Fibroblast of peridontal ligament (primary cell): ENCODE measurements at regions not wholly inside any gene's neighbourhood (a gene's known extent, or its start where the extent isn't known, plus 50 kb on each side); places are given as distances from the start of the nearest gene placed in this dataset.
"Not testable (repeated sequence)": the region's sequence is repeated elsewhere in the genome, so short reads cannot be mapped to it uniquely, and the experiment has no call there.

ENCODE experiments used
- DNase-seq: peaks from one replicate; pipeline ENCODE4 v3.0.0-alpha.2; 2010; ENCODE audit errors: extremely low read depth

DNA sequence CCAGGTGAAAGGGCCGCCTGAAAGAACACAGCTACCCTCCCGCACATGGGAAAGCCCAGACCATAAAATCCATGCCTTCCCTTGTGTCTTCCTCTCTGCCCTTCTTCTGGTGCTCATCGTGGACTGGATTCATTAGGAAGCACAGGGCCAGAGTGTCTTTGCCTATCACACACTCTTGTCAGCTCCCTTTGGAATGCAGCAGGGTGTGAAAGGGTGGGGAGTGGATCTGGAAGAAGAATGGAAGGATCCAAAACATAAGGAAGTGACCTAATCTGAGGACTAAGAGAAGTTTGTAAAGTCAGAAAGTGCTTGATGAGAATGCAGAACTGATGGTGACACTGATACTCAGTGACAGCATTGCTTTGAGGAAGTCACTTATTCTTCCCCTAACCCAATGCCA is 1147.3 kb upstream of the GOT2 start:
- no peak for DNase-seq

DNA sequence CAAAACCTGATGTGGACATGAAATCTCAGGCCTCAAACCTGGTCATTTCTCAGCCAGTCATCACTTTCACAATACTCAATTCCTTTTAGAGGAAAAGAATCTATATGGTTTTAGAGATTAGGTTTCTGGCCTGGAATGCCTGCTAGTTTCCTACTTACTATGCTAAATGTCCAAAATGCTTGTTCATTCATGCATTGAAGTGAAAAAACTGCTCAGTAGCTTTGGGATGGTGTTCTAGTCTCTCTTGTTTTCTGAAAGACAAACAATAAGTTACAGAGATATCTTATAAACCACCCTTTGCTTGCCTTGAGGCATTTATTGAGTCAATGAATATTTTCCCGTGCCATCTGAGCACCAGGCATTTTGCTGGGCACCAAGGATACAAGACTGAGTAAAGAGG is 1146.5 kb upstream of the GOT2 start:
- peak; percentile 68 for DNase-seq

DNA sequence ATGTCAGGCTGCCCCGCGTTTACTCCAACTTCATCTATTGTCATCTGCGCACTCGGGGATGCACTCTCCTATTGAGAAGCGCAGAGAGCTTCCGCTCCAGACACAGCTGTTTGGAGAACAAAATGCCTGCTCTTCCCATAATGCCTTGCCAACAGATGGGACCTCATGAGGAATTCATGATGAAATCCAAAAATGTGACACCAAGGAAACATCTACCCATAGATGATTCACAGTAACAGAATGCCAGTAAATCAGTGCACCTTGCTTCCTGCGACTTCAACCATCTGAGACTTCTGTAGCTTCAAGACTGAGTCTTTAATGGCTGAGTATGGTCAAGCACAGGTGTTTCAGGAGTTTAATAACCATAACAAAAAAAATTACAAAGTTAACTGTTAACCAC is 1144.9 kb upstream of the GOT2 start:
- DNase-seq = no peak

DNA sequence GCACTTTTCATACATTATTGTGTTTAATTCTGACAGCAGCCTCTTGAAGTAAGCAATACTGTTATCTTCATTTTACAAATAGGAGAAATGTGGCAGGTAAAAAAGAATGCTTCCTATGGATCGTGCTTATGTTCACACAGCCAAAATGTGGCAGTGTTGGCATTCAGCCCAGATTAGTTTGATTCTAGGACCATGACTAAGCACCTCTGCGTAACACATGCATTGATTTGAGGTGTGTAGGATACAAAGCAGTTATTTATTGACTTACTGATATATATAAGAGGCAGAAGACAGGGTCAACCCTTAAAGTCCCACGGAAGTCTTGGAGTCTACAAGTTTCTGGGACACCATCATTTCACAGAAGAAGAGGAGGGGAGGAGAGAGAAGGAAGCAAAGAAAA is 1144.4 kb upstream of the GOT2 start:
- peak; percentile 64 for DNase-seq

DNA sequence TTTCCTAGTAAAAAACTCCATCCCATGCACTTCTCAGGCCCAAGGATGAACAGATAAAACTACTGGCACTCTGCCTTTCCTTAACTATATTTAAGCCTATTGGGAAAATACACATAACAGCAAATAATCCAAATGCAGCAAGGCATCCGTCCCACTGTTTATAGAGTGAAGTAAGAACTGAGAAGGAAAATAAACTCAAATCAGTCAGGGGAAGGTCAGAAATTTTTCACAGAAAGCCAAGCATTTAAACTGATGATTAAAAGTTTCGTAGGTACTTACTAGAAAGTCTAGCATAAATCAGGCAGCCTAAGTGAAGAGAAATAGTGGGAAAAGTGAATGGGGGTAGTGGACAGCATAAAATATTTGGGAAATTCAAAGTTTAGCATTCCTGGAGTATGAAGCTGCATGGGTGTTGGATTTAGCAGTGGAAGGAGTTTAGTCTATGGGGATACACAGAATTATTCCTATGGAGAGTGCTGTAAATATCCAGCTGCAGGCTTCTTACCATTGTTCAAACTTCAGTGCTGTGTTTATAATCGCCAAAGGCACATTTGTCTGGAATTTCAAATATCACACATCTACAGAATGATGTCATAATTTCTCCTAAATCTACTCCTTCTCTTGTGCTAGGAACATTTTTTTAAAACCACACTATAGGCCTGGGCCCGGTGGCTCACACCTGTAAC is 1131.0 kb upstream of the GOT2 start:
- DNase-seq = peak; percentile 94

DNA sequence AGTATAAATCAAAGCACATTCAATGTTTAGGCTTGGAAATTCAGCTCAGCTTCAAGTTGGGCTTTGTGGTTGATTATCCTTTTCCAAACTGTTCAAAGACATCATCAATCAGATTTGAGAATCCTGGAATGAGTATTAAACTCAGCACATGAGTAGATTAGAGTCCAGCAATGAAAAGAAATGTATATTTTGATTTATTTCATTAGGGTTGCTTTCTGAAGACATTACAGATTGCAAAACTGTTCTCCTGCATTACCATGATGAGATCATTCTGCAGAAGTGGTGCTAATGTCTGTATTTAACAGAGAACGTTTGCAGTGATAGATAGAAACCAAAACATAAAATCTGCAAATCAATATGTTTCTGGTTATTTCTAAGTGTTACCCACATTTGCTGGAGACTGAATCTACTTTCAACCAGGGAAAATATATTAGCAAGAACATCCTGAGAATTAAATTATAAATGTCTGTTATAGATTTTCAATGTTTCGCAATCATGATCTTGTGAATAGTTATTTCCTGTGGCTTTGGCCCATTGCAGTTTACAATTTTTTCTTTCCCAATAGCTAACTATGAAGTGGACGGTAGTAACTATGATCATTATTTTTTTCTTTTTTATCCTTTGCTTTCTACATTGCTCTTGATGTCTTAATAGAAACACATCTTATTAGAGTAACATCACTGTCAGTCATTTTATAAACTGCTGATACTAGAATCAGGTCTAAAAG is 1125.7 kb upstream of the GOT2 start:
- DNase-seq = peak; percentile 84

DNA sequence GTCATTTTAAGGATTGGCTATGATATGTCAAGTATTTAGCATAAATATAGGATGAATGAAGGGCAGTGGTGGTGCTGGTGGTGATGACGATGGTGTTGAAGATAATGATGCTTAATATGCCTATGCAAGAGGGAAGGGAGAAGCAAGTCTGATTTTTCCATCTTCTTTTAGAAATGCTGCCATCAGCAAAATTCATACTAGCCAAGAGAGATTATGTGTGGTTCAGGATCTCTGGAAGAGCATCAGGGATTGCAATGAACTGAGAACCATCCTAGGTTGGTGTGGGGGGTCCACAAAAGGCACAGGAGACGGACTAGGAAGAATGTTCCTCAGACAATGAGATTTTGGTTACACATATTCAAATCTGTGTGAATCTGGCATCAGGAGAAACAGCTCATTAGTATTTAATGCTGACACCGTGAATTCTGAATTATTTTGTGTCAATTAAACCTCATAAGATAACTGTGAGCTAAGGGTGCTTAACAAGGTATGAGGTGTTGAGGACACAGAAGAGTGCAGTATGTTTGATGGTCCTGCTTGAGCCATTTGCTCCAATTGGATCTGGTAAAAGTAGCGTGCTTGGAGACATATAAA is 1120.8 kb upstream of the GOT2 start:
- no peak for DNase-seq

DNA sequence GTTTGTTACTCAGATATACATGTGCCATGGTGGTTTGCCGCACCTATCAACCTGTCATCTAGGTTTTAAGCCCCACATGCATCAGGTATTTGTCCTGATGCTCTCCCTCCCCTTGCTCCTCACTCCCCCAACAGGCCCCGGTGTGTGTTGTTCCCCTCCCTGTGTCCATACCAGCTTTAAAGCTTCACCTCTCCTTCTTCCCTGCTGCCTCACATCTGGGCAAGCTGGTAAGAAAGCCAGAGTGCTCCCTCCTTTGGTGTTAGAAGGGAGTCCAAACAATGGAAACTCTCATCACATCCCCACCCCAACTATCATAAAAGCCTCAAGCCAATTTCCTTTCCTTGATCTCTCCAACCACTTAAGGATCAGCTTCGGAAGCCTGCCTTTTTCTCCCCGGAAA is 1115.6 kb upstream of the GOT2 start:
- no peak for DNase-seq

DNA sequence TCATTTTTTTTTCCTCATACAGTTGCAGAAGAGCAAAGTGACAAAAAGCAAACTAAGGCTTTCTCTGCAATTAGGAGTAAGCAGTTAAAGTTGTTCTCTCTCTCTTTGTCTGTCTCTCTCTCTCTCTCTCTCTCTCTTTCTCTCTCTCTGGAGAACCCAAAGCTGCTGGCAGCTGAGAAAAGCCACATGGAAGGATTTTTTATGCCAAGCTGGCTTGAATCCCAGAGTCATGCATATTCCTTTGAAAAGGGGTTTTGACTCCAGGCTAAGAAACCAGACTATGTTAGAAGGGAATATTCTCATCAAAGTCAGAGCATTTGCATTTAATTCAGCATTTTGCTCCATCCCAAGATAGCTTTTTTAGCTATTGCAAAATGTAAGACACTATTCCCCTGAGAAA is 1114.2 kb upstream of the GOT2 start:
- peak; percentile 94 for DNase-seq

DNA sequence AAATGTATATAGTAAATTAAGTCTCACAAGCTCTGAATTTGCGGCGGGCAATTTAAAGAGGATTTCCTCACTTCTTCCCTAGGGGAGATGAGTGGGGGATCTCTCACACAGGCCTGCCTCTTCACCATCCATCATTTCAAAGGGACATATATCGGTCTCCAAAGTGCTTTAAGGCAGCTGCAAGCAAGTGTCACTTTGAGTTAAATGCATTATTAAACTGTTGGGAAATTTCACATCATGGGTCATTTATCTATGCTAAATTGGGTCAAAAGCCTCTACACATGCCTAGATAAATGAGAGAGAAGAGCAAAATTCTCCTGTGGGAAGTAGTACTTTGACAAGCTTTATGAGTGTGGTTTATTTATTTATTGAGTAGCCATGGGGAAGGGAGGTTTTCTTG is 1106.1 kb upstream of the GOT2 start:
- no peak for DNase-seq

DNA sequence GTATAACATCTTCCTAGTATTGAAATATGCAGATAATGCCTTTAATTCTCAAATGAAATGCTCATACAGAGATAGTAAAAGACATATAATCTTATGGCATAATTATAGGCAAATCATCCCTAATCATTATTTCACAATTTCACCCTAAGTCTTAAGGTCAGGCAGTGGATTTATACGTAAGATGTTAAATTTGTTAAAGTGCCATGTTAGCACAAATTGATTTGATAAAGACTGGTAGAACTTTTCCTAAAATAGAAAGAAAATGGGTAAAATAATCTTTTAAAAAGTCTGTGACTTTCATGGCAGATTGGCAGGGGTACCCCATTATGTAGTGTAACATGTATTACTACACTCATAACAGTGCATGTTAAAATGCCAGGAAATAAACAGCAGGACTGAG is 1092.7 kb upstream of the GOT2 start:
- DNase-seq = no peak

DNA sequence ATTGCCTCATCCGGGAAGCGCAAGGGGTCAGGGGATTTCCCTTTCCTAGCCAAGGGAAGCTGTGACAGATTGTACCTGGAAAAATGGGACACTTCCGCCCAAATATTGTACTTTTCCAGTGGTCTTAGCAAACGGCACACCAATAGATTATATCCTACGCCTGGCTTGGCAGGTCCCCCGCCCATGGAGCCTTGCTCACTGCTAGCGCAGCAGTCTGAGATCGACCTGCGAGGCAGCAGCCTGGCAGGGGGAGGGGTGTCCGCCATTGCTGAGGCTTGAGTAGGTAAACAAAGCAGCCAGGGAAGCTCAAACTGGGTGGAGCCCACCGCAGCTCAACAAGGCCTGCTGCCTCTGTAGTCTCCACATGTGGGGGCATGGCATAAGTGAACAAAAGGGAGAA is 1075.4 kb upstream of the GOT2 start:
- not testable (repeated sequence) for DNase-seq

DNA sequence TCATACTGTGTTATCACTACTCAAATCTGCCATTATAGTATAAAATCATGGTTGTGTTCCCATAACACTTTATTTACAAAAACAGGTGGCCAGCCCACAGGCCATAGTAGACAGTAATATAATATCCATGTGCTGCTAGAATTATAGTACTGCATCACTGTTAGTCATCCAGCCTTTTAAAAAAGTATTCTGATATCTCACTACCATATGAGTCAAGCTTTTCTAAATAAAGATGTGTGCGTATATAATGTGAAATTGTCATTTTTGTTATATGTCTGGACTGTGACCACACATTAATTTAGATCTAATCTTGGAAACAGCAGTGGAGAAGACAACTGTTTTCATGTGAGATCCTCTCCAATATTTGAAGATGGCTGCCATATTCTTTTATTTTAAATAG is 1049.1 kb upstream of the GOT2 start:
- peak; percentile 49 for DNase-seq

DNA sequence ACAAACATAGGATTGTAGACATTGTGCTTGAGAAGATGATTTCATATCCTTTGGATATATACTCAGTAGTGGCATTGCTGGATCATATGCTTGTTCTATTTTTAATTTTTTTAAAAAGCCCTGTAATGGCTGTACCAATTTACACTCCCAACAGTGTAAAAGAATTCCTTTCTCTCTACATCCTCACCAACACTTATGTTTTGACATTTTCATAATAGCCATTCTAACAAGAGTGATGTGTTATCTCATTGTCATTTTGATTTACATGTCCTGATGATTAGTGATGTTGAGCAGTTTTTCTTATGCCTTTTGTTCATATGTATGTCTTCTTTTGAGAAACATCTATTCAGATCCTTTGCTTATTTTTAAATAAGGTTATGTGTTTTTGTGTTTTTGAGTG is 1039.2 kb upstream of the GOT2 start:
- no peak for DNase-seq

DNA sequence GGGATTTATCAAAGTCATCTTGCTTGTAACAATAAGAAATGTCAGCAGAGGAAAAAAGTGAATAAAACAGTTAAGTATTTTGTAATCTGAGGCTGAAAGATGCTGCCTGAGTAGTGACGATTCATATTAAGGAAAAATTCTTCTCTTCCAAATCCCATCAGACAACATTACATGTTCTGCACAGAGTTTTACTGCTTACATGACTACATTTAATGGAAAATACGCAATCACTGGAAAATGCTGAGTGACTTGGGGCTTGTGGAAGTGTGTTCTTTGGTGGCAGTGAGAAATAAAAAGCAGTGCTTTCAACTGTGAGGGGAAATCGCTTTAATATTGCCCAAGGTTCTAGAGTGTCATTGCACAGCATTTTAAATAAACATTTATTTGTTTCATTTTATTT is 1025.2 kb upstream of the GOT2 start:
- peak; percentile 17 for DNase-seq

DNA sequence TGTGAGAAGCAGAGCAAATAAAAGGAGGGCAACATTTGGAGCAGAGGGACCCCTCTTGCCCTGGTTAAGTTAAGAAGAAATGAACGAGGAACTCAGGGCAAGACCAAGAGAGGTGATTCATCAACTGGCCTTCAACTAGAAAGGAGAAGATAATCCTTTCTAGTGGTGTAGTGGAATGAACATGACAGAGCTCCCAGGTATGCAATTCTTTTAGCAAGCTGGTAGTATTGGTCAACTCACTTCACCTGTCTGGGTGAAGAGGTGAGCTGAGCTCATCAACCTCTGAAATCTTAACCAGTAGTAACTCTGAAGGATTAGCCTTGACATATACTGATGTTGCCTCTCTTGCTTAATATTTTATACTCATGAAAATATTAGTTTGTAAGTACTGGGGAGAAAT is 1024.7 kb upstream of the GOT2 start:
- no peak for DNase-seq

DNA sequence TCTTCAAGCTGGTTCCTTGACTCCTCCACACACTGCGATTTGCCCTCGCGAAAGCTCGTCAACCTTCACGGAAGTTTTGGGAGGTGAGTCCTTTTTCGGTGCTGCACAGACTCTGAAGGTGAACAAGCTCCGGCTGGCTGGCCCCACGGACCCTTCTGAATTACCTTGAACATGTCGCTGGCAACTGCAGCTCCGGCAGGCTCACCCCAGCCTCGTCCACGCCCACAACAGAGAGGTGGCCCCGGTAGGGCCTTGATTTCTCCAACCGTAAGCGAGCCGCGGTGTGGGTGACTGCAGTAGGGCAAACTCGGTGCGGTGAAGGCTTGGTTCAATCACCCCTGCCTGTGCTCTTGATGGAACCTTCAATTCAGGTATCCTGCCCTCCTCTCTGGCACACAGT is 1020.7 kb upstream of the GOT2 start:
- no peak for DNase-seq

DNA sequence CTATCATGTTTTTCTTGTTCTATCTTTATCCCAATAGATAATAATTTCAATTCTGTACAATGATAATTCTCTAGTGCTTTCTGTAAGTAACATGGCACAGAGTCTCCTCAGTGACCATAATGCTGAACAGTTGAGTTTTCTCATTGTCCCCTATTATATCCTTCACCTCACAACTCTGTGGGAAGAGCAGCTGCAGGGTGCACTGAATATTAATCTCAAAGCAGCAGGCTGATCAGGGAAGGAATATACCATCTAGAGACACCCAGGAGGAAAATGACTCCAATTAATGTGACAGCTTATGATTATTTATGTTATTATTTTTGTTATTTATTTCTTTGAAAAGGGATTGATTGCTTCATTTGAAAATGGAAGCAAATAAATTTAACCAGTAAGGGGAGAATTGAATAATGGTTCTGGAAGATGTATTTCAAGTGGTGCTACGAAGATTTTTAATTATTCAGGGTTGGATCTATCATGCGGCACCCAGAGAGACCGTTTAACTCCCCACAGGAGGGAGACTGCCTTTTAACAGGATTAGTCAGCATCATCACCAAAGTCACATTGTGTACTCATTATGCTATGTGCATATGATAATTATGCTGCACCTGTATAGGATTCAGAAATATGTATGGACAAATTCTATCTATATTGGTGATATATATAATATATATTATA is 1015.7 kb upstream of the GOT2 start:
- DNase-seq = no peak

DNA sequence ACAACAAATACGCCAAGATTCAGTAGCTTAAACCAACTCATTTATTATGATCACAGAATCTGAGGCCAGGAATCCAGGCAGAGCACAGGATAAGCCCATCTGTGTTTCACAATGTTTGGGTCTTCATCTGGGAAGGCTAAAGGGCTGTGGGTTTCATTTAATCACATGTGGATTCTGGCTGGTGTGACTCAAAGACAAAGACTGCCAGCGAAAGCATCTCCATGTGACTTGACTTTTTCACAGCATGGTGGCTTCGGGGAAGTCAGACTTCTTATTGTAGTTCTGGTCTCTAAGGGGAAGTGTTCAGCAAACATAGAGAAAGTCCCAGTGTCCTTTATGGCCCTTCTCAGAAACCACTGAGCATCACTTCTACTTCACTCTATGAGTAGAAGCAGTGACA is 1014.4 kb upstream of the GOT2 start:
- peak; percentile 12 for DNase-seq

DNA sequence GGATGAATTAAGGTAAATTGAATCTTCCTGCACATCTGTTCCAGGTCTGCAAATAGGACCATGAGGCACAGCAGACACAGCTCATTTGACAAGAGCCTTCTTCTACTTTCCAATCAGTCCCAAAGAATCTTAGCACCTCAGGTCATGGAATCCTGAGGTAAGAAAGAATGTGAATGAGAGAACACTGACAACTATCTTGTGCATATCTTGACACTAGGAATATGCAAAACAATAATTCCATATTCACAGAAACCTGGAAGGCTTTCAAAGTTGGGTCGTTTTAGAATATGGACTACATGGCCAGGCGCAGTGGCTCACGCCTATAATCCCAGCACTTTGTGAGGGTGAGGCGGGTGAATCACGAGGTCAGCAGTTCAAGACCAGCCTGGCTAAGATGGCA is 1009.4 kb upstream of the GOT2 start:
- DNase-seq = no peak

DNA sequence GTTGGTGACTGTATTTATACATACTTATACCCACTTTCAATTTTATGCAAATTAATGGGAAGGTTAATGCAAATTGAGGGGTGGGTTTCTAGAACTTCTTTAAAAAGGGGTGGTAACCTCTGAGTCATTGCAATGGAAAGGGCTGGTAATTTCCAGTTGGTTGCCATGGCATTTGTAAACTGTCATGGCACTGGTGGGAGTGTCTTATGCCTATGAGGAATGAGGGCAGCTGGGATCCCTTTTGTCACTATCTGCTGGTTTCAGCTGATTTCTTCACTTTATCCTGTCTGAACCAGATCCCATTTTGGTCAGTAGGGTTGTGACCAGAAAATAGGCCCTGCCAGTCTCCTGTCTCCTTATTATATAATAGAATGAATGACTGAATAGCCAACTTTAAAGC is 1006.7 kb upstream of the GOT2 start:
- no peak for DNase-seq

DNA sequence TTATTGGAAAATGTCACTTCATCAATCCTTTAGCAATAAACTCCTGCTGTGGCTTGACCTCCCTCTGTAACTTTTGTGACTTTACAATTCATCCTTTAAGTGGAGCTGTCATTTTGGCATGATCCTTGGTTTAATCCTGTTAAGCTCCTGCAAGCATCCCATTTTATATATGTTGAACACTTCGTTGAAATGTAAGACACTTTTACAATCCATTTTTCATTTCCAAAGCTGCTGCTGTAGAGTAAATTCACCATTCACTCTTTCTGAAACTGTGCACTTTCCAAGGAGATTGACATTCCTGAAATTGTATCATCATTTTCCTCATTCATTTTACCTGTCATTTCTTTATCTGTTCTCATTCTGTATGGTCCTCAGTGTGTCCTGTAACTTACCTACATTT is 1003.2 kb upstream of the GOT2 start:
- no peak for DNase-seq

DNA sequence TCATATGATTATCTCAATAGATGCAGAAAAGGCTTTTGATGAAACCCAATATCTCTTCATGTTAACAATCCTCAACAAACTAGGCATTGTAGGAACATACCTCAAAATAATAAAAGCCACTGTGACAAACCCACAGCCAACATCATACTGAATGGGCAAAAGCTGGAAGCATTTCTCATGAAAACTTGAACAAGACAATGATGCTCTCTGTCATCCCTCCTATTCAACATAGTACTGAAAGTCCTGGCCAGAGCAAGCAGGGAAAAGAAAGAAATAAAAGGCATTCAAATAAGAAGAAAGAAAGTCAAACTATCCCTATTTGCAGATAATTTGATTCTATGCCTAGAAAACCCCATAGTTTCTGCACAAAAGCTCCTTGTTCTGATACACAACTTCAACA is 999.2 kb upstream of the GOT2 start:
- no peak for DNase-seq
